HFF-Myc (cell line): ENCODE measurements at regions not wholly inside any gene's neighbourhood (a gene's known extent, or its start where the extent isn't known, plus 50 kb on each side); places are given as distances from the start of the nearest gene placed in this dataset.

Source experiments
- DNase-seq: peaks from one replicate; pipeline ENCODE4 v3.0.0-alpha.2; 2011; ENCODE audit warnings: low read depth; ENCODE audit errors: extremely low read depth
- H3K4me3 ChIP-seq: replicated peaks from 2 replicates; pipeline ENCODE4 v1.5.1; 2011; ENCODE audit warnings: low read depth, mild to moderate bottlenecking, control low read depth, low read length
- TF ChIP-seq, protein P1 (sequence below): IDR thresholded peaks from 2 replicates; pipeline ENCODE4 v1.5.1; 2012; ENCODE audit warnings: mild to moderate bottlenecking, low read depth, low read length, control low read depth; ENCODE audit errors: missing control alignments

DNA sequence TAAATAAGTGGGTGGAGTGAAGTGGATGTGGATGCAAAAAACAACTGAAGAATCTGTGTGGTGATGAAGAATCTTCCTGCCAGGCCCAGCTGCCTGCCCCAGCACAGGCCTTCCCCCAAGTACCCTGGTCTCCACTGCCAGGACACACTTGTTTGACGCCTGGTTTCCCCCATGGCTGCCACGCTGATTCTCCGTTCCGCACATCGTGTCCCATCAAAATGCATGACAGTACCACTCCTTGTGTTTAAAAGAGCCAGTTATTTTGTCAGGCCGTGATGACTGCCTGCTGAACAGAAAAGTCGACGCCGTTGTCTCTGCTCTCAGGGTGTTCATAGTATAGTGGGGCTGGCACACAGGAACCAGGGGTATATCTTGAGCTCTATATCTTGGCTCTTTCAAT lies 50.3 kb upstream of the KYNU start:
- no peak overlapping the region for H3K4me3 ChIP-seq
- DNase-seq: no peak
- TF ChIP-seq, protein P1, sequence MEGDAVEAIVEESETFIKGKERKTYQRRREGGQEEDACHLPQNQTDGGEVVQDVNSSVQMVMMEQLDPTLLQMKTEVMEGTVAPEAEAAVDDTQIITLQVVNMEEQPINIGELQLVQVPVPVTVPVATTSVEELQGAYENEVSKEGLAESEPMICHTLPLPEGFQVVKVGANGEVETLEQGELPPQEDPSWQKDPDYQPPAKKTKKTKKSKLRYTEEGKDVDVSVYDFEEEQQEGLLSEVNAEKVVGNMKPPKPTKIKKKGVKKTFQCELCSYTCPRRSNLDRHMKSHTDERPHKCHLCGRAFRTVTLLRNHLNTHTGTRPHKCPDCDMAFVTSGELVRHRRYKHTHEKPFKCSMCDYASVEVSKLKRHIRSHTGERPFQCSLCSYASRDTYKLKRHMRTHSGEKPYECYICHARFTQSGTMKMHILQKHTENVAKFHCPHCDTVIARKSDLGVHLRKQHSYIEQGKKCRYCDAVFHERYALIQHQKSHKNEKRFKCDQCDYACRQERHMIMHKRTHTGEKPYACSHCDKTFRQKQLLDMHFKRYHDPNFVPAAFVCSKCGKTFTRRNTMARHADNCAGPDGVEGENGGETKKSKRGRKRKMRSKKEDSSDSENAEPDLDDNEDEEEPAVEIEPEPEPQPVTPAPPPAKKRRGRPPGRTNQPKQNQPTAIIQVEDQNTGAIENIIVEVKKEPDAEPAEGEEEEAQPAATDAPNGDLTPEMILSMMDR: no peak

- no peak for DNase-seq
- no peak overlapping the region for H3K4me3 ChIP-seq
- TF ChIP-seq, protein P1: no peak
Observed at GRCh38 chr2:142825861-142826260, 51.6 kb upstream of the KYNU start.

- DNase-seq: no peak
- H3K4me3 ChIP-seq: no peak overlapping the region
- TF ChIP-seq, protein P1: no peak
Observed at GRCh38 chr2:142824756-142825155, 52.7 kb upstream of the KYNU start.

DNA sequence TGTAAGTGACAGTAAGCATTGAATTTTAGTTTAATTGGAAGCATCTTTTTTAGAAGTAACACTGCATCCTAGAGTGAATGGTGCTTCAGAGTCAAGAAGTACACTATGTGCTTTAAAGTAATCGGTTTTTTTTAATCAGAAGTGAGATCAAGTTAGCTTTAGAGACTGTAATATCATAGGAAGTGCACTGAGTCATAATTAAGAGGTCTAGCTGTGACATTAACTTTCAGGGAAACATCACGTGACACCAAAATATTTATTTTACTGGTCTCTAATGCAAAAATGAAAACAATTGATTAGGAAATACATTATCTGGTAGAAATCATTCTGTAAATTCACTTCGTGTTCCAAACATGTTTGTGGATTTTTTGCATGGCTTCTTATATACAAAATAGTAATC lies 55.3 kb upstream of the KYNU start:
- no peak for DNase-seq
- TF ChIP-seq, protein P1: no peak
- H3K4me3 ChIP-seq: no peak overlapping the region

DNA sequence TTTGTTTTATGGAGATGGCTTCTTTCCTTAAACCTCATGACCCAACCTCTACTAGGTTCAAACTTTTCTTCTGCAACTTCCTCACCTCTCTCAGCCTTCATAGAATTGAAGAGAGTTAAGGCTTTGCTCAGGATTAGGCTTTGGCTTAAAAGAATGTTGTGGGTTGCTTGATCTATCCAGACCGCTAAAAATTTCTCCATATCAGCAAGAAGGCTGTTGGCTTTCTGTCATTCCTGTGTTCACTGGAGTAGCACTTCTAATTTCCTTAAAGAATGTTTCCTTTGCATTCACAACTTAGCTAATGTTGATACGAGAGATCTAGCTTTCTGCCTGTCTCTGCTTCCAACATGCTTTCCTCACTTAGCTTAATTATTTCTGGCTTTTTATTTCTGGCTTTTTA lies 58.1 kb upstream of the KYNU start:
- TF ChIP-seq, protein P1: no peak
- H3K4me3 ChIP-seq: no peak overlapping the region
- no peak for DNase-seq

GRCh38 chr2:142815375-142815774 lies 62.1 kb upstream of the KYNU start:
- DNase-seq: no peak
- no peak overlapping the region for H3K4me3 ChIP-seq
- TF ChIP-seq, protein P1: no peak
